OCI-M2 (cell line): ENCODE measurements at regions not wholly inside any gene's neighbourhood (a gene's known extent, or its start where the extent isn't known, plus 50 kb on each side); places are given as distances from the start of the nearest gene placed in this dataset.

Experiments
- DNase-seq: peaks from one replicate; lab custom pipeline; 2025; ENCODE audit not compliant: unreplicated experiment; lab: John Stamatoyannopoulos, UW

- DNase-seq, result no peak
Observed at GRCh38 chr16:6684076-6684673, 648.5 kb upstream of the RBFOX1 start.

- DNase-seq, result no peak
Observed at GRCh38 chr16:6682142-6682811, 650.4 kb upstream of the RBFOX1 start.

DNA sequence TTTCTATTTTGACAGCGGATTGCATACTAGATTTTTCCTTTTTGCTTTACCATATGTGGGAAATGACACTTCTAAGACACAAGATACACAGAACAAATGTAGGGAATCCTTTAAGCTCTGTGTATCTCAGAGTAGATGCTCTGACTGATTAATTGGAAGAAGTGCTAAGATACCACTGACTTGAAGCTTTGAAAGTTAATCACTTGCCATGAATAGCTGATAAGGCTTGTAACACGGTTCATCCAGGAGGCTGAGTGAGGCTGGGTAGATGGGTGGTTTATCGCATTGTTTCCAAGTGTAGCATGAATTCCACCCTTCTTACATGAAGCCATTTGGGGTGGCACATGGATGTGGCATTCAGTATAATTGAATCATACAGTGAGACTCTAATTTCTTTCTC is 654.1 kb upstream of the RBFOX1 start:
- DNase-seq, result no peak

- no peak for DNase-seq
Observed at GRCh38 chr16:6674071-6674470, 658.6 kb upstream of the RBFOX1 start.

GRCh38 chr16:6672507-6672906 is 660.1 kb upstream of the RBFOX1 start:
- DNase-seq, result no peak

GRCh38 chr16:6667393-6667792 is 665.3 kb upstream of the RBFOX1 start:
- no peak for DNase-seq

- no peak for DNase-seq
Observed at GRCh38 chr16:6665126-6665525, 667.5 kb upstream of the RBFOX1 start.

DNA sequence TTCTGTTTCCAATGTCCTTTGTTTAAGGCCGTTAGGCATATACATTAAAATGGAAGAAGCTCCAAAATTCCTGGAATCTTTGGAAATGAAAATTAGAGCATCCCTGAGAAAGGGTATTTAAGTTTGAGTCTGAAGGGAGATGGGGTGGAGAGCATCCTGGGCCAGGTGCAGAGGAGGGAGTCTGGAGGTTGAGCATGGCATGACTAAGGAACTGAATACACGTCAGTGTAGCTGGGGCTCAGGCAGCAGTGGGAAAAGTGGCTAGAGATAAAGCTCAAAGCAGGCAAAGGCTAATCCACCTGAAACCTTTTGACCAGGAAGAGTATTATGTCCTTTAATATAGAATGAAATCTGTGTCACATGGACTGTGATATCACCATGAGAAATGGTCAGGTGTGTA is 669.0 kb upstream of the RBFOX1 start:
- no peak for DNase-seq

DNA sequence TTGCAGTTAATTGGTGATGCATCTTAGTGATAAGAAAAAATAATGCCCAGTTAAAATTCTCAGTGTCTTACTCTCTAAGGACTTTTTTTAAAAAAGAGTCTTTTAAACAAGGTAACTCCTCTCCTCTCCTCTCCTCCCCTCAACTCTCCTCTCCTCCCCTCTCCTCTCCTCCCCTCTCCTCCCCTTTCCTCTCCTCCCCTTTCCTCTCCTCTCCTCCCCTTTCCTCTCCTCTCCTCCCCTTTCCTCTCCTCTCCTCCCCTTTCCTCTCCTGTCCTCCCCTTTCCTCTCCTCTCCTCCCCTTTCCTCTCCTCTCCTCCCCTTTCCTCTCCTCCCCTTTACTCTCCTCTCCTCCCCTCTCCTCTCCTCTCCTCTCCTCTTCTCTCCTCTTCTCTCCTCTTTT is 675.9 kb upstream of the RBFOX1 start:
- no peak for DNase-seq

DNA sequence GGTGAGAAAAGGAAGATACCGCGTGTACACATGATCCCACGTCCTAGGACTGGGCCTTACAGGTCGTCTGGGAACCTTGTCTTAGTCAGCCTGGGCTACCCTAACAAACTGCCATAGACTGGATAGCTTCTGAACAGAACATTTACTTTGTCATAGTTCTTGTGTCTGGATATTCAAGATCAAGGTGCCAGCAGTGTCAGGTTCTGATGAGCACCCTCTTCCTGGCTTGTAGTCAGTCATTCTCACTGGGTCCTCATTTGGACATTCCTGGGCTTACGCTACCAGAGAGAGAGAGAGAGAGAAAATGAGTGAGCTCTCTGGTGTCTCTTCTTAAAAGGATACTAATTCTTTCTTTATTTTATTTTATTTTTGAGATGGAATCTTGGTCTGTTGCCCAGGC is 685.8 kb upstream of the RBFOX1 start:
- DNase-seq, result no peak

DNA sequence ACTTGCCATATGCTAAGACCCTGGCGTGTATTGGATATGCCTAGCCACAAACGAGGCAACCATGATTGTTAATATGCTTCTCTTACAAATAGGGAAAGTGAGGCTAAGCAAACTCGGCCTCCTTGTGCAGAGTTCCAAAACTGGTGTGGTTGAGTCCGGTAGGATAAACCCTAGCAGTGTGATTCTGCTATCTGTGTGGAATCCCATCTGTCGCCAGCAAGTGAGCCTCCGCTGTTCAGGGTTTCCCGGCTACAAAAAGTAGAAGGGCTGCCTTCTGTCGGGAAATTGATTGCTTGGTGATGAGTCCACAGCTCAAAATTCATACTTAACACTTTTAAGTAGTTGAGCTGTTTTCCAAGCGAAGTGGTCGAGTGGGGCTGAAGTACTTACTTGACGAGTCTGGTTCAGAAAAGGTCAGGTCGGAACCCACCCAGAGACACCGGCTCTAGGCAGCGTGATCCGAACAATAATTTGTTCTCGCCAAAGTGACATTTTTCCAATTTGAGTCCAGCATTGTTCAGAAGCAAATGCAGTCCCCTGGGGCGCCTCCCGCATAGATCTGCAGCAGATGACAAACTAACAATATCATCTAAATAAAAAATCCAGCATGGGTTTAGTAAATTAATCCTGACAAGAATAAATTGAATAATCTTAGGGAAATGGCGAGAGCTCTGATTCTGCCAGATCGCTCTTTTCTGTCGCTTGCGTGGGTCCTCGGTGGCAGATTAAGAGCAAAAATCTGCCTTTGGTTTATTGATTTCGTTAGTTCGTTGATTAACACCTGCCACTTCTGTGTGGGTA is 686.7 kb upstream of the RBFOX1 start:
- DNase-seq, result no peak

- no peak for DNase-seq
Observed at GRCh38 chr16:6644916-6645315, 687.7 kb upstream of the RBFOX1 start.

DNA sequence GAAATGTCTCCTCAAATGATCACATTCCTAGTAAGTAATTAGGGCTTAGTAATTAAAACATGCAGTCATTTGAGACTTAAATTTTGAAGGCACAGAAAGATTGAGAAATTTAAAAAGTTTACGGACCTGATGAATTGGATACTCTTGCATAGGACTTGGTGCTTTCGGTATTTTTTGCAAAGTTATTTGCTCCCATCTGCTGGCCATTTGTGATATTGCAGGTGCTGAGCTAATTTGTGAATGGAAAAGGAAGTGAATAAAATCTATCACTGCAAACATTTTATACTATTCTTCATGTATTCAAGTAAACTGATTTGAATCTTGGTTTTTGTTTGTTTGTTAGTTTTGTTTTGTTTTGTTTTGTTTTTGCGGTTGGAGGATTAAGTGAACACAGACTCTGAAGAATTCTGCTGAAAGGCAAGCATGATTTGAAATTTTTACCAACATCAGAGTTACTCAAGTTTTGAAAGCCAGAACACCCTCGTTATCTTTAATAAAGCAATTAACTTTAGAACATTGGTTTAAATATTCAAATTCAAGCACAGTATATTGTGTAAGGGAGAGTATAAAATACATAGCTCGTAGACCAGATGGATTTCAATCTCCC is 689.5 kb upstream of the RBFOX1 start:
- no peak for DNase-seq

DNA sequence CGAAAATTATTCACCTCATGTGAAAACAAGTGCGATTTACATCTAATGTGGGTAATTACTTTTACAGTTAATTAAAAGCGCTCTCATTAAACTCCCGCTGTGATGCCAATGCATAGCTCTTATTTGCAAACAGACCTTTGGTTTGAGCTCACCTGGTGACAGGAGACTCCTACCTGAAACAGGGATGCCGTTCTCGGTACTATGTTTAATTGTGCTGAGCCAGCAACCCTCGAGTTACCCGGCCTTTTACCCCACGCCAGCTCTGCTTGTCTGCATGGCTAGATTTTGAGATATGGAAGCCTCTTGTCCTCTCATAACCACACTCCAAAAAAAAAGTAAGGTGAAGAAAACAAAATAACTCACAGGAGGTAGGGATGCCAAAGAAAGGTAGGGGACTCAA is 690.4 kb upstream of the RBFOX1 start:
- no peak for DNase-seq

DNA sequence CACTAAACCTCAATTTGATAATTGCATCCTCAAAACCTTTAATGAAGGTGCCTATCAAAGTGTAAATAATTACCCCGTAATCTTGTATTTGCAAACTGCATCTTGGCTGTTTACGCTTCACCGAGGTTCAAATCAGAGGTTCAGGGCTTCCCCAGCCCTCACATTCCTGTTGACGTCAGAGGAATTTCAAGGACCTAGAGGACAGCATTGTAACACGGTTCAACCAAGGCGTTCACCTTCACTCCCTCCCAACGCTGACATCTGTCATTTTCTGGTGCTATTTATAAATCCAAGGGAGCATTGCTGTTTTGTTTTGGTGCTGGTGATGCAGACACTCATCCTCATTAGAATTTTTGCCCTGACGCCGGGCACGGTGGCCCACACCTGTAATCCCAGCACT is 691.6 kb upstream of the RBFOX1 start:
- DNase-seq, result no peak

DNA sequence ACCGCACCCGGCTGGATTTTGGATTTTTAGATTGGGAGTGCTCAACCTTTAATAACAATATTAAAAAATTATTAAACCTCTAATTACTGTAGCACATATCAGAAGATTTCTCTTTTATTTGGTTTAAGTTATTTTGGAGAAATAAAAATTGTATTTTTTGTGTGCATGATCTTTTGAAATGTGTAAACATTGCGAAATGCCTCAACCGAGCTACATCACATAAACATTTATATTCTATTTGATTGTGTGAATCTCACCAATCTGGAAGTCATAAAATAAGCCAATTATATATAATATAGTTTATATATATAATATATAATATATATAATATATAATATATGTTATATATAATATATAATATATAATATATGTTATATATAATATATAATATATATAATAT is 696.2 kb upstream of the RBFOX1 start:
- no peak for DNase-seq

- DNase-seq, result no peak
Observed at GRCh38 chr16:6634151-6634550, 698.5 kb upstream of the RBFOX1 start.

GRCh38 chr16:6633456-6633855 is 699.2 kb upstream of the RBFOX1 start:
- DNase-seq, result no peak

- DNase-seq, result no peak
Observed at GRCh38 chr16:6629110-6629509, 703.5 kb upstream of the RBFOX1 start.

DNA sequence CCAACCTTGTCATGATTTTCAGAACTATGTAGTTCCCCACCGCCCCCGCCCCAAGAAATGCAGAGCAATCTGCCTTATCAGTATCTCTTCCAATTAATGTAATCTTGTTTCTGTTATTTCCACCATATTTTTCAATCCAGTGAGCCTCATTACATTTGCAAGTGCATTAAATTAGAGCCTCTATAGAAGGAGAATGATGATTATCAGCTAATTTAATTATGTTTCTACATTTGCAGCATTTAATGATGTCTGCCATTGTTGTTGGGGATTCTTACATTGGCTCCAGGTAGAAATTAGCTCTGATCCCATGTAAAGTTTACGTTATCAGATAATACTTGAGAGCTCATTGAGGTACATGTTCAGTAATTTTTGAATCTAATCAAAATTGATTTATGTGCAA is 707.0 kb upstream of the RBFOX1 start:
- DNase-seq, result no peak

GRCh38 chr16:6618874-6619273 is 713.8 kb upstream of the RBFOX1 start:
- DNase-seq, result no peak

DNA sequence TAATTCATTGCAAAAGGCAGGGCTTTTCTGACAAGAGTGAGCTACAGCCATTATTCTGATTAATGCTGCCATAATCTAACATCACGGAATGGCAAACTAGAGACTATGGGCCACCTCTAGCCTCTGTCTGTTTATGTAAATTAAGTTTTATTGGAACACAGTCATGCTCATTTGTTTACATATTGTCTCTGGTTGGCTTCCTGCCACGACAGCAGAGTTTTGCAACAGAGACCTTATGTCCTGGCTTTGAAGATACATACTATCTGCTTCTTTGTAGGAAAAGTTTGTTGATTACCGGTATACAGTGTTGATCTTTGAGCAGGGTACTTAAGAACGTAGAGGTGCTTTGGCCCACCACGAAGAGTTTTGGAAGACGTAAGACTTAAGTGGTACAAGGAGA is 715.9 kb upstream of the RBFOX1 start:
- DNase-seq, result no peak
